Suprapubic skin (tissue), 4 donors: ENCODE measurements at regions not wholly inside any gene's neighbourhood (a gene's known extent, or its start where the extent isn't known, plus 50 kb on each side); places are given as distances from the start of the nearest gene placed in this dataset.

Source experiments
- CTCF ChIP-seq, 2 donors: fragments of 200-600 bp in 1 of 2; fragments of 450-650 bp in 1 of 2; sonication (generic) in 1 of 2; IDR thresholded peaks; one replicate each; pipeline ENCODE4 v1.5.1; 2016 to 2019; ENCODE audit warnings: antibody characterized with exemption in 2 of 2, mild to moderate bottlenecking in 1 of 2, moderate library complexity in 1 of 2
- EP300 ChIP-seq: sonication (generic); formaldehyde crosslinking; IDR thresholded peaks from one replicate; pipeline ENCODE4 v1.6.1; 2017; ENCODE audit warnings: antibody characterized with exemption
- POLR2A ChIP-seq, 2 donors: fragments of 450-650 bp; IDR thresholded peaks; one replicate each; pipeline ENCODE4 v1.6.1; 2017; ENCODE audit warnings: antibody characterized with exemption in 2 of 2, mild to moderate bottlenecking in 2 of 2, moderate library complexity in 2 of 2
- POLR2AphosphoS5 ChIP-seq, 3 donors: sonication (generic); formaldehyde crosslinking; IDR thresholded peaks; one replicate each; pipeline ENCODE4 v1.6.1; 2017; ENCODE audit warnings: antibody characterized with exemption in 3 of 3

DNA sequence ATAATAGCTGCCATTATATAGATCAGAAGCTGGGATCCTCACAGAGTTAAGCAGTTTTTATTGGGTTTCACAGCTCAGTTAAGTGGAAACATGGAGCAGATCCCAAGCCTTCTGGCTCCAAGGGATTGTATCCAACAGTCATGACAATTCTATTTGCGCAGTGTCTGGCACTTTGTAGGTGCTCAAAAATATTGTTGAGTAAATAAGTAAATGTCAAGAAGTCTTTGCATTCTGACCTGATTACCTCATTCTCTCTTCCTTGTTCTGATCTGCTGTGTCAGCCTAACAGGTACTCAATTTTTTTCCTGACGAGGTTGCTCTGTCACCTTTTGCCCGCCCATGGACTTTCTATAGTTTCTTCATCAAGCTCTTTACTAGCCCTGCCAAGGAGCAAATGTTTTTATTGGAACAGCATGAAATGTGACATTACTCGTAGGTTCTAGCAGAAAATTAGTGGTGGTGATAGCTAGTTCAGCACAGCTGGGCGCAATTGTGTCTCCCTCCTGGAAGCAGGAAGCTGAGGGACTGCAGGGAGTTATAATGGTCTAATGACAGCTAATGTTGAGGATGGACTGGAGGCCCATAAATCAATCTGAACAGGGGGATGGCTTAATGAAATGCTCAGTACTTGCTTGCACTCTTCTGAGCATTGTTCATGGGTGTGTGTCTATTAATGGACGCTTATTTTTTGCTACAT lies 680.2 kb downstream of the CCSER2 start:
- TF ChIP-seq CTCF (IDR thresholded peaks at IDR 0.05) (no peak), POLR2A (IDR thresholded peaks at IDR 0.05) (no peak), EP300 (no peak), POLR2AphosphoS5 (IDR thresholded peaks at IDR 0.05) (no peak)
